NCI-H2227 treated with DMSO at 0.1 percent for 48 hours (cell line): ENCODE measurements at regions not wholly inside any gene's neighbourhood (a gene's known extent, or its start where the extent isn't known, plus 50 kb on each side); places are given as distances from the start of the nearest gene placed in this dataset.

Source experiments
- DNase-seq: peaks from one replicate; lab custom pipeline; 2025; lab: John Stamatoyannopoulos, UW

DNA sequence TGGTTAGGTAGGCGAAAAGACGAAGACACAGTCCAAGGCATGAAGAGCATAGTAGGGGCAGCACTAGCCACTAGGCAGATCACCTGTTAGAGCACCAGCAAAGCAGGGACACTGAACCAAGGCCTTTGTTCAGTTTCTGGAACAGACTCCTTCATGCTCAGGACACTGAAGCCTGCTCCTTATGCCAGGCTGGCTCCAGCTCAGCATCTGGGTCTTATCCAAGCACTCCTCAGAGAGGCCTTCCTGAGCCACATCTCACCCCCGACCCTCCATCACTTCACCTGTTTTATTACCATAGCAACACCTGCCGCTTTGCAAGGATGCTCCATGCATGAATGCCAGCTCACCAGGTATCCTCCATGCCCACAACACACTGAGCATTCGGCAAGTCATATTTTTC, 206.3 kb upstream of the CHRNA7 start:
- DNase-seq, result no peak

DNA sequence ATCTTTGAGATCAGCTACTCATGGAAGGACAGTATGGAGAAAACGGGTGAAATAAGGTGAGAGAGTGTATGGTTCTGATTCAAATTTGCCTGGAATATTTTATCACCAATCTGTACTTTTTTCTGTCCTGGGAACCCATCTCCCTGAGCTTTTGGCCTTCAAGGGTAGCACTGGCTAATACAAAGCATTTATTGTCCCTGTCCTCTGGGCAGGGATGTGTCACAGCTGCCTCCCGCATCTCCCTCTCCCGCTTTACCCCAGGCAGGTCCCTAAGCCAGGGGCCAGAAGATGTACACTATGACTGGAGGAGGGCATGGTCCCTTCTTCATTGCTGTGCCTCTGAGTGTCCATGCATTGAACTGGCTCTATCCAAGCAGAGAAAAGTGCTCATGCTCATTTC, 201.7 kb upstream of the CHRNA7 start:
- DNase-seq, result no peak

DNA sequence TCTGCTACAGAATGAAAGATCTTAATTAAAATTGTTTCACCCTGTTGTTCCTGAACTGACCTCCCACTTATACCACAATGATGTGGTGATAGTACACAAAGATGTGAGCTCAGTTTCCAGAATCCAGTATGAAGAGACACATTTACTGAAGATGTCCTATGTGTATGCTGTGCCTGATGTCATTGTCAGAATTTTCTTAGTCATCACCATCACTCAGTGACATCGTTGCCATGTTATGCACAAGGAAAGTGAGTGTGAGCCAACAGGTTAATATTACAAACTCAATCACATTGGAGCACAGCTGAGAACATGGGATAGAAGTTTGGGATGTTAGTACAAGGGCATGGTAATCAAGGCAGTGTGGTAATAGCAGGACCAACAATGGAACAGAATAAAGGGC, 199.7 kb upstream of the CHRNA7 start:
- DNase-seq, result no peak

DNA sequence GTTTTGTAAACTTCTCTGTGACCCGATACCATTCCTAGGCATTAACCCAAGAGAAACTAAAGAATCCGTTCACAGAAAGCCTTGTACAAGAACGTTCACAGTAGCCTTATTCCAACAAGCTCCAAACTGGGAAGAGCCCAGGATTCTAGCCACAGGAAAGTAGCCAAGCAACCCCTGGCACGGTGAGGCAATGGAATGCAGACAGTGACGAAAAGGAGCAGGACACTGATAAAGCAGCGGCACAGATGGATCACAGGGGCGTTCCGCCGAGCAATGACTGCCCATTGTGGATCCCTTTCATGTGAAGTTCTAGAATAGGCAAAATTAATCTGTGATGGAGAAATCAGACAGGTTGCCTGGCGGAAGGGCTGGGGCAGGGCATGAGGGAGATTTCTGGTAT, 198.7 kb upstream of the CHRNA7 start:
- no peak for DNase-seq

DNA sequence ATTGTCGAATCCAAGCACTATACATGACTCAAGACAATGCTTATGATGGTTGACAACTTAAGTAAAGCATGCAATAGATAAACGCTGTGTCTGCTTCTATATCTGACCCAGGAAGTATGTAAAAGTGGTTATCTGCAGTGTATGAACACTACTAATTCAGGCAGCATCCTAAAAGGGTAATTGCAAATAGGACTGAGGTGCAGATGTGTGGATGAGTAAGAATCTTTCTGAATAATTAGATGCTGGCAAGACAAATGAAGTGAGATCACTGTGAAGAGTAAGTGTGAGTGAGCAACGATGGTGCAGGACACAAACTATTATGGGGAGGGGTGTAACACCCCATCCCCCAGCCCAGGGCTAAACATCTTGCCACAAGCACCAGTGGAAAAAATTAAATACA, 195.7 kb upstream of the CHRNA7 start:
- DNase-seq, result no peak

DNA sequence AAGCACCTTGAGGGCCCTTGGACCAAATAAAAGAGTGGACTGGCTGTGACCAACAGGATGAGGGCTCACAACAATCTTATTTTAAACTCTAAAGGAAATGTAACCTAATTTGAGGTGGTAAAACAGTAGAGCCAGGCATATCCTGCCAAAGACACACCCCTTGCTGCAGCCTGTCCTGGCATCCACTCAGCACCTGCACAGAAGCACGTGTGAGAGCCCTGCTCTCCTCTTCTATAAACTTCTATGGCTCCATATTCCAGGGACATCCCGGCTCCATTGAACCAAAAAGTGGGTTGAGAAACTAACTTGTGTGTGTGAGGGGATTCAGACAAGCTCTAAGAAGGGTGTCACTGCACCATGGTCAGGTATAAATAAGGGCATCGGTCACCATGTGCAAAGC, 190.9 kb upstream of the CHRNA7 start:
- no peak for DNase-seq

DNA sequence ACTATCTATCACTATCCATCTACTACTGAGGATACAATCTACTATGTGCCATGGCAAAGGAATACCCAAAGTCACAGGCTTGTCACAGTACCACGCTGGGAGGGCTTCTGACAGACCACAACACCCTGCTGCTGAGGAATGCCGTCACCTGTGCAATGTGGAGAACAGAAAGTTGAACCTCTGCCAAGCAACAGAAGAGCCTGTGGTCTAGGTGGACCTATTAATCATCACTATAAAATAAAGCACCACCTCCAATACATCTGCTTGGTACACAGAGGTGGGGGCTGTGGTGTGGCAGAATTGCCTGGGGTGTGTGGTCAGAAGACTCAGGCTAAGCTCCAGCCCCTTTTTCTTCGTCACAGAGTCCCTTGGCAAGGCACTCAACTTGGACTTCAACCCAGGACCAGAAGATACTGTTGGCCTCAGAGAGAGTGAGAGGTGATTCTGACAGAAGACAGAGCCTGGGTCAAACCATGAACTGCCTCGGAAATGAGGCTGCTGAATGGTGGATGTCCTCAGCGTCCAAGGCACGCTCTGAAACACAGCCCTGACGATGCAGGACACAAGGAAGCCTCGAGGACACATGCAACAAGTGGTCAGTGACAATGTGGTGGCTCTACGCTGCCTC, 189.4 kb upstream of the CHRNA7 start:
- no peak for DNase-seq

DNA sequence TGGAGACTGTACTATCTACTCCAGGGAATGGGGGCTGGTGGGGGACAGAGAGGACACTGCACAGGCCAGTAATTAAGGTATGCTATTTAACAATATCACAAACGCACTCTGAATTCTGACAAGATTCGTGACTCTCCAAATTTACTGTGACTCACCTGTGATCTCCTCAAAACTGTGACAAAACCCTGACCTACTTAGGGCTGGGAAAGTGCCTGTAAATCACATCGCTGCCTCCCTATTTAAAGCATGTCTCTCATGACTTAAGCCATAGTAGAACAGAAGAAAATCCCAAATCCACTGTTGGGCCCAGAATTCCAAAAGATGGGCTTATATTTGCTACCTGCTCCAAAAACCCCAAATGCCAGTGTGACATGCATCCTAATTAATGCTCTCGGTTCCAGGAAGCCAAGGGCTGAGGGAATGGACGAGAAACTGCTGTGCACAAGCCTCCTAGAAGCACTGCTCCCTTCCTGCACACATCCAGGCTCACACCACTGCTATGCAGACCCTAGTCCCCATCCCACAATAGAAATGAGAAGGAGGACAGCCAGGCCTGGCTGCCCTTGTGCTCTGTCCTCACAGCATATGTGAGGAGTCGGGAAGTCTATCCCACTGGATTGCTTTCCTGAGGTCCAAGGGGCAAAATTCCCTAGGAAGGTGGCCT, 187.7 kb upstream of the CHRNA7 start:
- no peak for DNase-seq

DNA sequence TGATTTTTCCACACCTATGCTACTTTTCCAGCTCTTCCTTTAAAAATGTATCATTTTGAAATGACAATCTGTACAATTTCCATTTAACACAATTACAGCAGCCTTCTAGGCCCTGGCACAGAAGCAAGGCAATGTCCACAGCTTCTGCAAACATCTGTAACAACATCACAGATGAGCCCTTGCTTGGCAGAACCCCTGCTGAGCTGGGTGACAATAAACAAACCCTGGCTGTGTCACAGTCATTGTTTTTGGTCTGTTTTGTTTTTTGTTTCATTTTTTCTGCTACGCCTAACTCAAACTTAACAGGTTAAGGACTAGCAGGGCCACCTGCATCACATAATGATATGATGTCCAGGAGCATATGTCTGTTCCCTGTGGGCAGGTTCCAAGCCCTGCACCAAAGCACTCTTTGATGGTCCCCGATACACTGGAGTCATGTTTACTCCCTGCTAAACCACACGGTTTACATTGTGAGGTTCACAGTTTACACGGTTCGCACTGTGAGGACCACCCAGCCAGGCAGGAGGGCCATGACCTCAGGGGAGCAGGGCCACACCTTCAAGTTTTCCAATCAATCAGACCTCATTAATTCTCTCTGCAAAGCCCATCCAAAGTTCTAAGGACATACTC, 186.8 kb upstream of the CHRNA7 start:
- no peak for DNase-seq

DNA sequence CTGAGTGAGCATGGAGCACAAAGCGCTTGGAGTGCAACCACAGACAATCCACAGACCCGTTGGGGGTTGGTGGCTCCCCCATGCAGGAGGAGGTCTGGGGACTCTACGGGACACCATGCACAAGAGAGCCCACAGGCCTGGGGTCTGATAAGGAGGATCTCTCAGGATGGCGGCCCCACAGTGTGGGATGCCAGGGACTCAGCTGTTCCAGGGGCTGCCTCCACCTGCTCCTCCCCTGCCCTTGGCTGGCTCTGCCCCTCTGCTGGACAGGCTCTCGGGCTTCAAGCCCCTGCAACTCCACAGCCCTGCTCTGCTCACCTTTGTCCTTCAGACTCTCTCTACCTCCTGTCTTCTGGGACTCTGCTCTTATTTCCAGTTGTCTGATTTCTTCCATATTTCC, 184.5 kb upstream of the CHRNA7 start:
- DNase-seq, result no peak

DNA sequence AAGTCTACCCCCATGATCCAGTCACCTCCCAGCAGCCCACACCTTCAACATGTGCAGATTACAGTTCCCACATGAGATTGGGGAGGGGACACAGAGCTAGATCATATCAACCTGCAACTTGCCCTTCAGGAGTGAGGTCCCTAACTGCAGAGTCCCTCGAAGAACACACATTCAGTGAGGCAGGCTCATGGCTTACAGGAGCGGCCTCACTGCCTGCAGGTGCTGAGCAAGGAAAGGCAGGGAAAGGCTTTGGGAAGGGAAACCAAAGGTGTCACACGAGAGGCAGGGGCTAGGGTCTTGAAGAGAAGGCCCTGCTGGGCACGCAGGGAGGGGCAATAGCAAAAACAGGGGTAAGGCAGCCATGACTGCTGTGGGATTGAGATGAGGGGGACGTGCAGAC, 182.4 kb upstream of the CHRNA7 start:
- DNase-seq, result no peak

DNA sequence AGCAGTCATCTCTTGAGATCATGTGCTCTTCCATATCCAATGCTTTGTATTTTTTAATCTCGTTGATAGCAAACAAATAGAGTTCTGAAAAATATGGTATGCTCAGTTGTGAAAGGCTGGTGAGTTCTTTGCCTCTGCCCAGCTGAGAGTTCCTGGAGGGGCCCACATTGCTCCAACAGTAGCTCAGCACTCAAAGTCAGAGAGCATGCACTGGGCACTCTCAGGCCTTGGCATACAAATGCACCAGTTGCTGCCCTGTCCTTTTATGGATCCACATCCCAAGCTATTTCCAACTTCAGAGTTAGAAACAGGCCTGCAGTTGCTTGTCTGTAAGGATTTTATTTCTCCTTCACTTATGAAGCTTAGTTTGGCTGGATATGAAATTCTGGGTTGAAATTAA, 181.7 kb upstream of the CHRNA7 start:
- DNase-seq, result no peak

DNA sequence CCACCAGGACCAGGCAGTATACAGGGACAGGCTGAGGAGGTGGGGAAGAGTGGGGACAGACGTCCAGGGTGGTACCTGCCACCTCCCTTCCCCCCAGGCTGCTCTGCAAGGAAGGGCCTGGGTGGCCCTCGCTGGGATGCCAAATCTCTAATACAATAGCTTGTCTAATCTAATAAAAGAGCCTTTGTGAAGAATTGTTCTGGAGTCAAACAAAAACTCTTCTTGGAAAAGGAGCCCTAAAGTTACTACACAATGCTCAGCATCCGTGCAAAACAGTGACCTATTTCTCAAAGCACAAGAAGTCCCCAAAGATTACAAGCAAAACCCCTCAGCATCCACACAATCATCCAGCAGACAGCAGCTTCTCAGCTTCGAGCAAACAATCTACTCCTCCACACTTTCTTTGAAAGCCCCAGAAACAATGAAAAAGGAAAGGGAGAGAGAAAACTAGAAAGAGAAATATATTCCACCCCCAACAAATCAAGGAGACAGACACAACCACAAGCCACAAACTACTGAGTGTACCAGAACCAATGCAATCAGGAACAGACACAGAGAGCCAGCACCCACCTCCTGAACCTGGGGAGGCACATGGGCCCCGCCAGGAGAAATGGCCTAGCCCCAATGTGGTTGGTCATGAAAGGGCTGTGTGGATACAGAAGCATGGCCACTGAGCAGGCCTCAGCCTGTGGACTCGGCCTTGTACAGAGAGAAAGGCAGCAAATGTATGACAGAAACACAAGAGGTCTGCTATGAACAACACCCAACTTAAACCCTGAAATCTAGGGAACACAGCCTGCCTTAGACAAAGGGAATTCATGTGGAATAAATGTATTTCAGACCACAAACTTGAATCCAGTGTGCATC, 177.1 kb upstream of the CHRNA7 start:
- DNase-seq, result no peak

DNA sequence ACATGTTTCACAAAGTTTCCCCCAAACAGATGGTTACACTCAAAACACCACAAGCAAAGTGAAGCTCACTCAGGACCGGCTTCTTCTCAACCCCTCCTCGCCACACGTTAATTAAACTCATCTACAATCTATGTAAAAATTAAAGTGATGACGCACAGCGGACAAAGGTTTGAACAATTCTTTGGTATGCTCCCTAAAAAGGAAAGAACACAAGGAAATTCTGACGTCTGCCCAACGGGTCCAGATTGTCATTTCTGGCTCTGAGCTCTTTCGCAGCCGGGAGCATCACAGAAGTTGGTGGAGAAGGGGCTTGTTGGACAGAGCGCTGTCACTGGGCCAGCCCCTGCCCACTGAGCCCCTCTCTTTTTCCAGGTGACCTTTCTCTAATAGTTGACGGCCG, 173.7 kb upstream of the CHRNA7 start:
- DNase-seq, result no peak

DNA sequence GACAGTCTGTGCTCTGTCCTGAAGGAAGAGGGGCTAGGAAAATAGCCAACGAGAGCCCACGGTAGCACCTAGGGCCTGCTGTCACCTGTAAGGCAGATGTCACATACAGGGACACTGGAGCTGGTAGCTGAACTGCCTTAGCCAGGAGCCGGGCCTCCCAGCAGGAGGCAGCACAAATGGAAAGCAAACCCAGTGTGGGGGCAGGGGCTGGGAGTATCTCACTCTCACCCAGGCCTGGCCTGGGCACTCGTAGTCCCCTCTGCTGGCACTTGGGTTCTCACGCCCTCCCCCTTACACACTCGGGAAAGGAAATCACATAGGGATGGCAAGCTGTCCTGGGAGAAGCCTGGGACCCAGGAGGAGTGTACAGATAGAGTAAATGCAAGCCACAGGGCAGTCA, 173.1 kb upstream of the CHRNA7 start:
- no peak for DNase-seq

DNA sequence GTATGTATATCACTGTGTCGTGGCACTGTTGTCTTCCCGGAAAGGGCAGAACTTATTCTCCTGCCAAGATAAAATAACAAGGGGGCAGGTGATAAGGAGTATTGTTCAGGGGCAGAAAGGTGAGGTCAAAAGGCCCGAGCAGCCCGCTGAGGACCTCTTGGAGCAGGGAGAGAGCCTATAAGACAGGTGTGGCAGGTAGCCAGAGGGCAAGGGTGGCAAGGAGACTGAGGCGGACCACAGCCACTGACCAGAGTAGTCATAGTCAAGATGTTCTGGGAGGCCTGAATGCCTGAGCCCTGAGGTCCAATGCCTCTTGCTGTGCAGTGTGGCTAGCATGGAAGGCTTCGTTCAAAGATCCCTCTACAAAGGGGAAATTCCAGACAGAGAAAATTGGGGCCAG, 172.3 kb upstream of the CHRNA7 start:
- DNase-seq, result no peak

DNA sequence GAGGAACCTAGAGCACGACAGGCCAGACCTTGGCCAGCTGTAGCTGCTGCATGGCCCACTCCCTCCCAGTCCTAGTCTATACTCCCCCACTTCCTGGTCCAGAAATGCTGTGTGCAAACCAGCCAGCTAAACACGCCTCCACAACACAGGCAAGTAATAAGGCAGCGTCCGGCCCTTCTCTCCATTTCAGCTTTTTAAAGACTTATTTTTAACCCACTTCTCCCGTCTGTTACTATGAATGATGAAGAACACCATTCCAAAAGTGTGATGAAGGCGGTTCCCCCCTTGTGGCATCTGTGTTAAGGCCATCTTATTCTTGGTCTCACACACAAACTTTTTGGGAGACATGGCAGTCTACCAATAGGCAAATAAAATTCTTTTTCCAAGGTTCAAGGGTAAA, 164.1 kb upstream of the CHRNA7 start:
- no peak for DNase-seq

DNA sequence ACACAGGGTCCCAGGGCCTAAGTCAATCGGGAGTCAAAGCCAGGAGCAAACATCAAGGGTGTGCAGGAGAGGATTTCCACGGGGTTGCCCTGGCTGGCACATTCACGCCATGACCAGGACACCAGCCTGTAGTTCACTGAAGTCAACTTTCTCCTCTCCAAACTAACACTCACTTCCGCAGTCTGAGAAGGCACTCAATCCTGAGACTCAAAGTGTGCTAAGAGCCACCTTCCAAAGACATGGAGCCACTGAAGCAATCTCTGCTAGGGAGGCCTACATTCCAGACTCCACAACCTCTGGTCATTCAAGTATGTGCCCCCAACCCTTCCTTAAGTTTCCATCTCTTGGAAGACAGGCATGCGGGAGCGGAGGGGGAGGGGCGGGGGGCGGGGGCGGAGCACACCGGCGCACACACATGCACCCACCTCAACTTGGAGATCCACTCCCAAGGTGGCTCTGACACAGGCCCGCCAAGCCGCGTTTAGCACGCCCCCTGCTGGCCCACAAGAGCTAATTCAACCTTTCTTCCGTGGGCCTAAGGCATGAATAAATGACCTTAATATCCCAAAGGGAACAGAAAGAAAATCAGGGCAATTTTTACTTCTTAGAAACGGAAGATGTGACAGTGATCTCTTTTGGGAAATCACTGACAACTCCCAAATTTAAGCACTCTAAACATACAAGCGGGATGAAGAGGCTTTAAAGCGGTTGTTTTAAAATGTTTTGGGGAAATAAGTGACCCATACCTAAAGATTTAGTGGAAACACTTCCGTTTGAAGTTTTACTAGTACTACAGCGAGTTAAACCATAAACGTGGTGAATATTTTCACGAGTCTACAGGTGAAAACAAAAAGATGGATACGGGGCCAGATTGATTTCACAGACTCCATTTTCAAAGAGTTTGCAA, 162.5 kb upstream of the CHRNA7 start:
- peak; percentile 46 for DNase-seq

DNA sequence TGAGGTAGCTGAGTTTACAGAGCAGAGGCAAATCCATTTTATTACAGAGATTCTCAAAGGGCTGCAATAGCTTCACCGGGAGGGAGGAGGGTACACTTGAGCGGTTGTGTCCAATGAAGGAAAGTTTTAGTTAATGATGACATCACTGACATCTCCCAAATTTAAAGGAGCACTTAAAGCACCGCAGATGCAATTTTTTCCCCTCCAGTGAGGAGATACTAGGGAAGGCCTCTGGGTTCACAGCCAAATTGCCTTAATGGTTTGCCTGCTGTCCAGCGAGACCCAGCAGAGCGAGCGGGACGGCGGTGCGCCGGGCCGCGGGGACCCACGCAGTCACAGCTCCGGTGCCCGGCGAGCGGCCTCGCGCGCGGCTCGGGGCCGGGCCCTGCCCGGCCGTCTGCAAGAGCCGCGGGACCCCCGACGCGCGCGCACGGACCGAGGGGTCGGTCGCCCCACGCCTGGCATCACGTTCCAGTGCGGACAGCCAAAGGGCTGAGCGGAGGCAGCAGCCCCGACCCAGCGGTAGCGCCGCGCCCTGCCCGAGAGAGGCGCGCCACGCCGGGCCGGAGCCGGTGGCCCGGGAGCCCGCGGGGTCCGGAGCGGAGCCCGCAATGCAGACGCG, 160.5 kb upstream of the CHRNA7 start:
- peak; percentile 4 for DNase-seq

DNA sequence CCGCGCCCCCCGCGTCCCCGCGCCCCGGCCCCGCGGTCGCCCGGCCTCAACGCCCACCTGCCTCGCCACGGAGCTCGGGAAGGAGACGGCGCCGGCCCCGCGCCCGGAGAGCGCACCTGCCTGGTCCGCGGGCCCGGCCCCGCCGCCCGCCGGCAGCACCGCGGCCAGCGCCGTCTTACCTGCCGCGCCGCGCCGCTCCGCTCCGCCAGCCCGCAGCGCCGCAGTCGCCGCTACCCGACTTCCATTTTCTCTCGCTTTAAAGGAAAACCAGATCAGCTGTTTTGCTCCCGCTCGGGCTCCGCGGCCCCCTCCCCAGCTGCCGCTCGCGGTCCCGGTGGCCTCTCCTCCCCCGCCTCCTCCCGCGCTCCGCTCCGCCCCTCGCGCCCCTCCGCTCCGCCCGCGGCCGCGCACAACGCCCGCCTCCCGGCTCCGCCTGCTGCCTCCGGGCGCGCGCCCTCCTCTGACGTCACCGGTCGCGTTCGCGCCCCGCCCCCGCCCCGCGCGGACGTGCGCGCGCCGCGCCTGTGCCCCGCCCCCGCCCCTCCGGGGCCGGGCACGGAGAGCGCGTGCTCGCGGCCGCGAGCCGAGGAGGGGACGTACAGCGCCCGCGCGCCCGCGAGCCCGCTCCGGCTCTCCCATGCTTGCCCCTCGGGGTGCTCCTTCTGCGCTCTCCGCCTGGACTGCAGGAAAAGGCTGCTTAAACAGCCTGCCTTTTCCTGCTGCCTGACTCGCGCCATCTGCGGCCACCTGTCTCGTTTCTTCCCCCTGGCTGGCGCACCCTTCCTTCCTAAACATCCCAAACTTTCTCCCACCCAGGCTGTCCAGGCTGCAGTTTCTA, 159.8 kb upstream of the CHRNA7 start, which contains the start of gene OTUD7A:
TSS of gene OTUD7A (minus strand) at position 346 of the 838 bp plus-strand sequence.
- DNase-seq, result peak; percentile 81
